ENCODE measurements at regions not wholly inside any gene's neighbourhood (a gene's known extent, or its start where the extent isn't known, plus 50 kb on each side); places are given as distances from the start of the nearest gene placed in this dataset.

DNA sequence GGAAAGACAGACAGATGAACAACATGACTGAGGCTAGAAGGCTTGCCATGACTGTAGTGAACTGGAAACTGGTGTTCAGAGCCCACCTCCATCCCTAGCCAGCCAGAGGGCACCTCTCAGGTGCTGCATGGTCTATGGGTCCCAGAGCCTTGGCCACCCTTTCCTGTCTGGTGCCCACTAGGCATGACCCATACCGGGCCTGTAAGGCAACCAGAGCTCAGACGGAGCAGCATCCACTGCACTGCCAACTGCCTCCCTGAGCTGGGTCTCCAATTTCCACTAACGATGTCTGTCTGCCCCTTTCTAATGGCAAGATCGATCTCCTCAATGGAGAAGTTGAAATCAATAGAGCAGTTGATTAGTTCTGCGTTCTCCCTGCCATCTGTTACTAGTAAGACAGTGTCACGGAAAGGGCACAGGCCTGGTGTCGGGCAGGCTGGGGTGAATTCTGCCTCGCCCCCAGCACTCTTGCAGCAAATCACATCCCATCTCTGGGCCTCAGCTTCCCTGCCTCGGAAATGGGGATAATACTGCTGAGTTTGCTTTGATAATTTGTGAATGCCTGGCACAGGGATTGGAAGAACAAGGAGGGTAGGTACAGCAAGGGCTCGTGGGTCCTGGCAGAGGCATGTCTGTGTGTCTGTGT, 172.3 kb upstream of the MVB12B start:
- no TSS peak for BruUV-seq (replicated peaks)
- ChIA-PET RAD21 (ENCODE audit: unreplicated experiment) (no interaction called here), POLR2A (no interaction called here), CTCF (no interaction called here), SMC1A (ENCODE audit: uncharacterized antibody, unreplicated experiment) (no interaction called here)
- 33% methylated on average over 10 of the region's 10 CpGs for WGBS (ENCODE audit: insufficient coverage, insufficient replicate concordance, low lambda C conversion rate, missing lambda C conversion rate)
- Histone ChIP-seq H3K4me1 (ENCODE audit: control insufficient read depth, insufficient read depth, low read length) (no peaks in the 10 kb centered on the region), H3K4me3 (no peak overlapping the region), H3K9me3 (replicated peaks; ENCODE audit: control insufficient read depth, insufficient read depth, low read length) (no peaks in the 10 kb centered on the region), H3K4me2 (ENCODE audit: control insufficient read depth, insufficient read depth) (no peak overlapping the region), H3K27me3 (replicated peaks in 1 of 2; ENCODE audit: control insufficient read depth in 2 of 2, insufficient read depth in 2 of 2, low read length in 1 of 2) (no peaks in the 10 kb centered on the region; a peak in 2 of 4 replicates), H3K79me2 (ENCODE audit: control insufficient read depth, insufficient read depth, low read length) (no peaks in the 10 kb centered on the region), H4K20me1 (ENCODE audit: control insufficient read depth, insufficient read depth) (no peaks in the 10 kb centered on the region), H2AFZ (ENCODE audit: control insufficient read depth, low read depth, low read length) (no peak overlapping the region), H3K36me3 (ENCODE audit: control insufficient read depth in 2 of 2, insufficient read depth in 2 of 2, low read length in 1 of 2) (no peaks in the 10 kb centered on the region), H3K27ac (ENCODE audit: control insufficient read depth, insufficient read depth) (no peak overlapping the region), H3K9ac (ENCODE audit: control insufficient read depth, insufficient read depth, low read length) (no peak overlapping the region)
- DNase-seq (ENCODE audit: low read depth, low spot score), result no peak
- intact Hi-C loops (cut with micrococcal nuclease; ENCODE audit: unreplicated experiment), result no loop called here
- TF ChIP-seq, protein P1, sequence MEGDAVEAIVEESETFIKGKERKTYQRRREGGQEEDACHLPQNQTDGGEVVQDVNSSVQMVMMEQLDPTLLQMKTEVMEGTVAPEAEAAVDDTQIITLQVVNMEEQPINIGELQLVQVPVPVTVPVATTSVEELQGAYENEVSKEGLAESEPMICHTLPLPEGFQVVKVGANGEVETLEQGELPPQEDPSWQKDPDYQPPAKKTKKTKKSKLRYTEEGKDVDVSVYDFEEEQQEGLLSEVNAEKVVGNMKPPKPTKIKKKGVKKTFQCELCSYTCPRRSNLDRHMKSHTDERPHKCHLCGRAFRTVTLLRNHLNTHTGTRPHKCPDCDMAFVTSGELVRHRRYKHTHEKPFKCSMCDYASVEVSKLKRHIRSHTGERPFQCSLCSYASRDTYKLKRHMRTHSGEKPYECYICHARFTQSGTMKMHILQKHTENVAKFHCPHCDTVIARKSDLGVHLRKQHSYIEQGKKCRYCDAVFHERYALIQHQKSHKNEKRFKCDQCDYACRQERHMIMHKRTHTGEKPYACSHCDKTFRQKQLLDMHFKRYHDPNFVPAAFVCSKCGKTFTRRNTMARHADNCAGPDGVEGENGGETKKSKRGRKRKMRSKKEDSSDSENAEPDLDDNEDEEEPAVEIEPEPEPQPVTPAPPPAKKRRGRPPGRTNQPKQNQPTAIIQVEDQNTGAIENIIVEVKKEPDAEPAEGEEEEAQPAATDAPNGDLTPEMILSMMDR (IDR thresholded peaks at IDR 0.05 in 2 of 3, conservative IDR thresholded peaks at IDR 0.05 in 1 of 3; ENCODE audit: control insufficient read depth in 2 of 3, extremely low read depth in 1 of 3, insufficient read depth in 1 of 3, low read depth in 3 of 3, low read length in 3 of 3), result no peak
- in situ Hi-C loops (cut with MboI), result no loop called here
- peak; percentile 18 for FAIRE-seq
- ATAC-seq, result no peak

DNA sequence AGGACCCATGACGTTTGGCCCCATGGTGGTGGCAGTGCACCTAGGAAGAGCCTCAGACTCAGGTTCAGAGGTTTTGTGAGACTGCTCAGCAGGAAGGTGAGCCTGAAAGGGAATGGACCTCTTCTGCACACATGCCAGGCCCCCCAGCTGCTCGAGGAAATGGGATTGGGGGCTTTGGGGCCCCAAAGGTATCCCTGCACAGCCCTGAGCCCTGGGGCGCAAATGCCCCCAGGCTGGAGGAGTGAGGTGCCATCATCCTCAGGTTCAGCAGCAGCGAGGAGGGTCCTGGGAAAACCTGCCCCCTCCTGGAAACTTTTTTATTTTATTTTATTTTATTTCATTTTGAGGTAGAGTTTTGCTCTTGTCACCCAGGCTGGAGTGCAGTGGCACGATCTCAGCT, 171.8 kb upstream of the MVB12B start:
- no peak for FAIRE-seq
- WGBS (ENCODE audit: insufficient coverage, insufficient replicate concordance, low lambda C conversion rate, missing lambda C conversion rate), result 27% methylated on average over 5 of the region's 5 CpGs
- Histone ChIP-seq H4K20me1 (ENCODE audit: control insufficient read depth, insufficient read depth) (no peaks in the 10 kb centered on the region), H3K9me3 (replicated peaks; ENCODE audit: control insufficient read depth, insufficient read depth, low read length) (no peaks in the 10 kb centered on the region), H3K4me1 (ENCODE audit: control insufficient read depth, insufficient read depth, low read length) (no peaks in the 10 kb centered on the region), H3K9ac (ENCODE audit: control insufficient read depth, insufficient read depth, low read length) (no peak overlapping the region), H3K4me2 (ENCODE audit: control insufficient read depth, insufficient read depth) (no peak overlapping the region), H3K36me3 (ENCODE audit: control insufficient read depth in 2 of 2, insufficient read depth in 2 of 2, low read length in 1 of 2) (no peaks in the 10 kb centered on the region), H3K79me2 (ENCODE audit: control insufficient read depth, insufficient read depth, low read length) (no peaks in the 10 kb centered on the region), H3K27me3 (replicated peaks in 1 of 2; ENCODE audit: control insufficient read depth in 2 of 2, insufficient read depth in 2 of 2, low read length in 1 of 2) (no peaks in the 10 kb centered on the region; a peak in 2 of 4 replicates), H3K27ac (ENCODE audit: control insufficient read depth, insufficient read depth) (no peak overlapping the region), H3K4me3 (no peak overlapping the region), H2AFZ (ENCODE audit: control insufficient read depth, low read depth, low read length) (no peak overlapping the region)
- intact Hi-C loops (cut with micrococcal nuclease; ENCODE audit: unreplicated experiment), result no loop called here
- POLR2A ChIA-PET, result no interaction called here
- in situ Hi-C loops (cut with MboI), result no loop called here
- CTCF ChIA-PET, result no interaction called here
- no peak for DNase-seq (ENCODE audit: low read depth, low spot score)
- BruUV-seq (replicated peaks), result no TSS peak
- no peak for ATAC-seq
- SMC1A ChIA-PET (ENCODE audit: uncharacterized antibody, unreplicated experiment), result no interaction called here
- RAD21 ChIA-PET (ENCODE audit: unreplicated experiment), result no interaction called here
- TF ChIP-seq CBX3 (IDR thresholded peaks at IDR 0.05; ENCODE audit: borderline replicate concordance, low read depth) (no peak), STAT1 (conservative IDR thresholded peaks at IDR 0.05) (no peak), MXI1 (IDR thresholded peaks at IDR 0.05; ENCODE audit: low read depth, low read length) (no peak), TCF7 (IDR thresholded peaks at IDR 0.05; ENCODE audit: borderline replicate concordance) (no peak), MTA2 (IDR thresholded peaks at IDR 0.05; ENCODE audit: low read depth) (no peak), ZBED1 (IDR thresholded peaks at IDR 0.05; ENCODE audit: borderline replicate concordance) (no peak), IKZF1 (conservative IDR thresholded peaks at IDR 0.05) (no peak), NFYA (IDR thresholded peaks at IDR 0.05; ENCODE audit: borderline replicate concordance, low read depth, low read length) (no peak), PAX8 (IDR thresholded peaks at IDR 0.05) (no peak), TCF12 (IDR thresholded peaks at IDR 0.05; ENCODE audit: low read depth, low read length) (no peak)
- TF ChIP-seq, protein P2, sequence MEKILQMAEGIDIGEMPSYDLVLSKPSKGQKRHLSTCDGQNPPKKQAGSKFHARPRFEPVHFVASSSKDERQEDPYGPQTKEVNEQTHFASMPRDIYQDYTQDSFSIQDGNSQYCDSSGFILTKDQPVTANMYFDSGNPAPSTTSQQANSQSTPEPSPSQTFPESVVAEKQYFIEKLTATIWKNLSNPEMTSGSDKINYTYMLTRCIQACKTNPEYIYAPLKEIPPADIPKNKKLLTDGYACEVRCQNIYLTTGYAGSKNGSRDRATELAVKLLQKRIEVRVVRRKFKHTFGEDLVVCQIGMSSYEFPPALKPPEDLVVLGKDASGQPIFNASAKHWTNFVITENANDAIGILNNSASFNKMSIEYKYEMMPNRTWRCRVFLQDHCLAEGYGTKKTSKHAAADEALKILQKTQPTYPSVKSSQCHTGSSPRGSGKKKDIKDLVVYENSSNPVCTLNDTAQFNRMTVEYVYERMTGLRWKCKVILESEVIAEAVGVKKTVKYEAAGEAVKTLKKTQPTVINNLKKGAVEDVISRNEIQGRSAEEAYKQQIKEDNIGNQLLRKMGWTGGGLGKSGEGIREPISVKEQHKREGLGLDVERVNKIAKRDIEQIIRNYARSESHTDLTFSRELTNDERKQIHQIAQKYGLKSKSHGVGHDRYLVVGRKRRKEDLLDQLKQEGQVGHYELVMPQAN (conservative IDR thresholded peaks at IDR 0.05), result no peak

Measured in GM12878 (cell line).